Gastroesophageal sphincter (tissue), 3 donors: ENCODE measurements at regions not wholly inside any gene's neighbourhood (a gene's known extent, or its start where the extent isn't known, plus 50 kb on each side); places are given as distances from the start of the nearest gene placed in this dataset.

Experiments
- EP300 ChIP-seq: sonication (generic); formaldehyde crosslinking; IDR thresholded peaks from one replicate; pipeline ENCODE4 v1.6.1; 2017; ENCODE audit warnings: antibody characterized with exemption, mild to moderate bottlenecking
- POLR2A ChIP-seq, 2 donors: fragments of 450-650 bp; IDR thresholded peaks; one replicate each; pipeline ENCODE4 v1.6.1; 2017; ENCODE audit warnings: antibody characterized with exemption in 2 of 2, mild to moderate bottlenecking in 2 of 2, moderate library complexity in 1 of 2
- POLR2AphosphoS5 ChIP-seq: sonication (generic); formaldehyde crosslinking; IDR thresholded peaks from one replicate; pipeline ENCODE4 v1.6.1; 2017; ENCODE audit warnings: antibody characterized with exemption
- TF ChIP-seq, protein P1 (sequence below), 4 experiments: fragments of 200-600 bp in 2 of 4; fragments of 450-650 bp in 2 of 4; sonication (generic) in 1 of 4; IDR thresholded peaks; one replicate each; pipeline ENCODE4 v1.5.1; 2017 to 2019; ENCODE audit warnings: antibody characterized with exemption in 4 of 4, mild to moderate bottlenecking in 2 of 4, moderate library complexity in 2 of 4

DNA sequence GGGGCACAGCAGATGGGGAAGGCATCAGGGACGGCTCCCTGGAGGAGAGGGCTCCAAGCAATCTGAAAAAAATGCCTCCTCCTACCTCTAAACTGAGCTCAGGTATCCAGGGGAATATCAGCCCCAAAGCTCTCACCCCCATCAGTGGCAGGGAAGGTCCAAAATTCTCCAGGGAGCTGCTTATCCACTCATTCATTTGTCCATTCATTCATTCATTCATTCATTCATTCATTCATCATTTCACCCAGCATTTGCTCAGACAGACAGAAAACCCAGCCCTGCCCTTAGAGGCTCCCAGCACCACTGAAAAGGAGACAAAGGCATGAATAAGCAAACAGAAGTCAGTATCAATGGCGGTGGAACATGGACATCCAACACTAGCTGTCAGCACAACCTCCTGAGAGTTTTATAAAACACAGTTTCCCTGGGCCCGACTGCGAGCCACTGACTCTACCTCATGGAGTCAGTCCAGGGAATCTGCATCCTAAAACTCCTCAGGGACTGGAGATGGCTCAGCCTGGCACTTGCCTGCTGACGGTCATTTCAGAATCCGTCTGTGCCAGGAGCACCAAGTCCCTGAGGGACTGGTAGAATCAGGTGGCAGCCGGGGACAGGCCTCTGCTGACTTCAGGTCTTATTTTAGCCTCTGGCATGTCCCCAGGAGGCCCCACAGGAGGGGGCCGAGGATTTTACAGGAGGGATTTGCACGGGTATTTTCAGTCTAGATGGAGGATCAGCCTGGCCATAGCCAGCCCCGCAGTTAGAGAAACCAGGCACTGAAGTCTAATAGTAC lies 164.6 kb downstream of the MN1 start:
- TF ChIP-seq, protein P1, sequence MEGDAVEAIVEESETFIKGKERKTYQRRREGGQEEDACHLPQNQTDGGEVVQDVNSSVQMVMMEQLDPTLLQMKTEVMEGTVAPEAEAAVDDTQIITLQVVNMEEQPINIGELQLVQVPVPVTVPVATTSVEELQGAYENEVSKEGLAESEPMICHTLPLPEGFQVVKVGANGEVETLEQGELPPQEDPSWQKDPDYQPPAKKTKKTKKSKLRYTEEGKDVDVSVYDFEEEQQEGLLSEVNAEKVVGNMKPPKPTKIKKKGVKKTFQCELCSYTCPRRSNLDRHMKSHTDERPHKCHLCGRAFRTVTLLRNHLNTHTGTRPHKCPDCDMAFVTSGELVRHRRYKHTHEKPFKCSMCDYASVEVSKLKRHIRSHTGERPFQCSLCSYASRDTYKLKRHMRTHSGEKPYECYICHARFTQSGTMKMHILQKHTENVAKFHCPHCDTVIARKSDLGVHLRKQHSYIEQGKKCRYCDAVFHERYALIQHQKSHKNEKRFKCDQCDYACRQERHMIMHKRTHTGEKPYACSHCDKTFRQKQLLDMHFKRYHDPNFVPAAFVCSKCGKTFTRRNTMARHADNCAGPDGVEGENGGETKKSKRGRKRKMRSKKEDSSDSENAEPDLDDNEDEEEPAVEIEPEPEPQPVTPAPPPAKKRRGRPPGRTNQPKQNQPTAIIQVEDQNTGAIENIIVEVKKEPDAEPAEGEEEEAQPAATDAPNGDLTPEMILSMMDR (IDR thresholded peaks at IDR 0.05) = no peak
- no peak for TF ChIP-seq EP300
- no peak for TF ChIP-seq POLR2A (IDR thresholded peaks at IDR 0.05)
- TF ChIP-seq POLR2AphosphoS5 = no peak
